IMR-90 (cell line): ENCODE measurements at regions not wholly inside any gene's neighbourhood (a gene's known extent, or its start where the extent isn't known, plus 50 kb on each side); places are given as distances from the start of the nearest gene placed in this dataset.

ENCODE experiments used
- ATAC-seq: fragments of 200-7000 bp; cut with Tn5 transposase; 2 replicates; pipeline ENCODE4 v1.9.1; 2020; ENCODE audit warnings: low read depth, mild to moderate bottlenecking, moderate library complexity
- BruUV-seq: library from RNA; stranded (reverse); fragments of 400-500 nt; replicated peaks from 2 replicates; lab custom pipeline; 2021; lab: Mats Ljungman, UMichigan
- CTCF ChIA-PET: fragments of 300-600 bp; formaldehyde crosslinking; extraction: SDS; loops from one replicate; lab custom pipeline; 2021; ENCODE audit warnings: antibody characterized with exemption; lab: Yijun Ruan, JAX
- POLR2A ChIA-PET: fragments of 300-600 bp; sonication (Branson Sonifier 250); formaldehyde crosslinking; loops from one replicate; lab custom pipeline; 2022; ENCODE audit warnings: antibody characterized with exemption; ENCODE audit not compliant: unreplicated experiment; lab: Charles Lee
- DNase-seq: peaks from one replicate; pipeline ENCODE4 v3.0.0; 2013
- H2AFZ ChIP-seq: replicated peaks from 2 replicates; pipeline ENCODE3; 2013; ENCODE audit warnings: low read length, mild to moderate bottlenecking; ENCODE audit not compliant: poor library complexity
- H2AK5ac ChIP-seq: 2 replicates; pipeline ENCODE4 v1.6.1; 2013; ENCODE audit warnings: low read depth, low read length, inconsistent platforms
- H2AK9ac ChIP-seq: replicated peaks from 2 replicates; pipeline ENCODE3; 2013; ENCODE audit warnings: mild to moderate bottlenecking, low read depth, low read length, moderate library complexity; ENCODE audit not compliant: poor library complexity
- H2BK120ac ChIP-seq: 2 replicates; pipeline ENCODE4 v1.6.1; 2013; ENCODE audit warnings: low read depth, low read length, inconsistent platforms
- H2BK15ac ChIP-seq: 3 replicates; pipeline ENCODE4 v1.6.1; 2013; ENCODE audit warnings: low read depth, low read length, inconsistent platforms
- H2BK20ac ChIP-seq: 2 replicates; pipeline ENCODE4 v1.6.1; 2013; ENCODE audit warnings: low read depth, mild to moderate bottlenecking, inconsistent platforms, low read length, moderate library complexity
- H2BK5ac ChIP-seq: 2 replicates; pipeline ENCODE4 v1.6.1; 2013; ENCODE audit warnings: mild to moderate bottlenecking, low read depth, low read length, inconsistent platforms; ENCODE audit not compliant: poor library complexity, severe bottlenecking
- H3K14ac ChIP-seq: replicated peaks from 2 replicates; pipeline ENCODE4 v1.6.1; 2013; ENCODE audit warnings: low read depth, low read length, inconsistent platforms
- H3K18ac ChIP-seq: 2 replicates; pipeline ENCODE4 v1.6.1; 2013; ENCODE audit warnings: low read depth, low read length, control low read depth
- H3K23ac ChIP-seq: 2 replicates; pipeline ENCODE4 v1.6.1; 2013; ENCODE audit warnings: low read depth, low read length, inconsistent platforms
- H3K27ac ChIP-seq: 2 replicates; pipeline ENCODE4 v1.5.1; 2013; ENCODE audit warnings: mild to moderate bottlenecking, control low read depth, low read length; ENCODE audit not compliant: insufficient read depth
- H3K27me3 ChIP-seq: 2 replicates; pipeline ENCODE4 v1.6.1; 2013; ENCODE audit warnings: low read length; ENCODE audit not compliant: control insufficient read depth, insufficient read depth
- H3K36me3 ChIP-seq: 2 replicates; pipeline ENCODE4 v1.6.1; 2013; ENCODE audit warnings: low read length, mixed read lengths; ENCODE audit not compliant: control insufficient read depth, insufficient read depth
- H3K4ac ChIP-seq: 2 replicates; pipeline ENCODE4 v1.6.1; 2013; ENCODE audit warnings: low read depth, low read length, inconsistent platforms
- H3K4me1 ChIP-seq: 2 replicates; pipeline ENCODE4 v1.6.1; 2013; ENCODE audit warnings: low read length, mixed read lengths; ENCODE audit not compliant: control insufficient read depth, insufficient read depth
- H3K4me2 ChIP-seq: 2 replicates; pipeline ENCODE4 v1.6.1; 2013; ENCODE audit warnings: low read depth, mild to moderate bottlenecking, control low read depth, low read length, moderate library complexity
- H3K4me3 ChIP-seq: 2 replicates; pipeline ENCODE4 v1.5.1; 2013; ENCODE audit warnings: low read depth, mild to moderate bottlenecking, control low read depth, low read length, moderate library complexity; ENCODE audit not compliant: insufficient read depth
- H3K56ac ChIP-seq: 2 replicates; pipeline ENCODE4 v1.6.1; 2013; ENCODE audit warnings: low read length, inconsistent platforms; ENCODE audit not compliant: insufficient read depth; ENCODE audit errors: extremely low read depth
- H3K79me1 ChIP-seq, 2 experiments: 2 replicates each; pipeline ENCODE4 v1.6.1; 2013; ENCODE audit warnings: low read length in 2 of 2, inconsistent platforms in 1 of 2, low read depth in 1 of 2
- H3K9ac ChIP-seq: 2 replicates; pipeline ENCODE4 v1.6.1; 2013; ENCODE audit warnings: low read depth, low read length, control low read depth
- H3K9me1 ChIP-seq: 2 replicates; pipeline ENCODE4 v1.6.1; 2013; ENCODE audit warnings: low read length, inconsistent platforms; ENCODE audit not compliant: insufficient read depth
- H3K9me3 ChIP-seq: 2 replicates; pipeline ENCODE4 v1.6.1; 2013; ENCODE audit warnings: low read length; ENCODE audit not compliant: control insufficient read depth, insufficient read depth
- H4K20me1 ChIP-seq: 2 replicates; pipeline ENCODE4 v1.6.1; 2013; ENCODE audit warnings: low read length, inconsistent platforms; ENCODE audit not compliant: insufficient read depth
- H4K5ac ChIP-seq: 2 replicates; pipeline ENCODE4 v1.6.1; 2013; ENCODE audit warnings: mild to moderate bottlenecking, low read depth, low read length, control low read depth
- H4K8ac ChIP-seq, 2 experiments: 2 replicates each; pipeline ENCODE4 v1.6.1; 2013; ENCODE audit warnings: low read depth in 2 of 2, low read length in 2 of 2, control low read depth in 1 of 2, inconsistent platforms in 1 of 2
- H4K91ac ChIP-seq: 2 replicates; pipeline ENCODE4 v1.6.1; 2013; ENCODE audit warnings: low read depth, low read length, inconsistent platforms; ENCODE audit not compliant: insufficient read depth
- BHLHE40 ChIP-seq: fragments of 150-350 bp; IDR thresholded peaks from 2 replicates; pipeline ENCODE4 v1.6.1; 2016; ENCODE audit warnings: mild to moderate bottlenecking, low read depth, low read length
- CEBPB ChIP-seq: IDR thresholded peaks from 2 replicates; pipeline ENCODE4 v1.6.1; 2012; ENCODE audit warnings: low read depth, low read length, improper control_type of control experiment
- CHD1 ChIP-seq: IDR thresholded peaks from 2 replicates; pipeline ENCODE4 v1.6.1; 2012; ENCODE audit warnings: low read depth, low read length, improper control_type of control experiment
- CTCF ChIP-seq: conservative IDR thresholded peaks from 2 replicates; pipeline ENCODE4 v1.5.1; 2012; ENCODE audit warnings: mild to moderate bottlenecking, low read depth, low read length, improper control_type of control experiment
- ELK1 ChIP-seq: fragments of 150-350 bp; IDR thresholded peaks from 2 replicates; pipeline ENCODE4 v1.6.1; 2016; ENCODE audit warnings: low read depth, mild to moderate bottlenecking, low read length, moderate library complexity, borderline replicate concordance
- FOS ChIP-seq: fragments of 150-350 bp; IDR thresholded peaks from 2 replicates; pipeline ENCODE4 v1.6.1; 2016; ENCODE audit warnings: low read depth, low read length
- MAFK ChIP-seq: IDR thresholded peaks from 2 replicates; pipeline ENCODE4 v1.6.1; 2012; ENCODE audit warnings: low read depth, low read length, improper control_type of control experiment
- MAZ ChIP-seq: IDR thresholded peaks from 2 replicates; pipeline ENCODE4 v1.6.1; 2012; ENCODE audit warnings: low read depth, mild to moderate bottlenecking, low read length, improper control_type of control experiment, moderate library complexity, borderline replicate concordance
- MXI1 ChIP-seq: IDR thresholded peaks from 2 replicates; pipeline ENCODE4 v1.6.1; 2012; ENCODE audit warnings: low read depth, mild to moderate bottlenecking, low read length, moderate library complexity, borderline replicate concordance
- POLR2A ChIP-seq: IDR thresholded peaks from 2 replicates; pipeline ENCODE4 v1.6.1; 2012; ENCODE audit warnings: mild to moderate bottlenecking, low read depth, low read length
- RAD21 ChIP-seq: IDR thresholded peaks from 2 replicates; pipeline ENCODE4 v1.6.1; 2012; ENCODE audit warnings: low read length, improper control_type of control experiment
- RCOR1 ChIP-seq: IDR thresholded peaks from 2 replicates; pipeline ENCODE4 v1.6.1; 2012; ENCODE audit warnings: mild to moderate bottlenecking, low read length, improper control_type of control experiment; ENCODE audit not compliant: insufficient replicate concordance
- RFX5 ChIP-seq: IDR thresholded peaks from 2 replicates; pipeline ENCODE4 v1.8.0; 2012; ENCODE audit warnings: low read depth, mild to moderate bottlenecking, low read length, moderate library complexity
- SMC3 ChIP-seq: fragments of 150-350 bp; IDR thresholded peaks from 2 replicates; pipeline ENCODE4 v1.6.1; 2016; ENCODE audit warnings: low read depth, mild to moderate bottlenecking, antibody characterized with exemption, low read length, moderate library complexity
- USF2 ChIP-seq: fragments of 150-350 bp; IDR thresholded peaks from 2 replicates; pipeline ENCODE4 v1.6.1; 2017; ENCODE audit warnings: mild to moderate bottlenecking, antibody characterized with exemption, low read length, low read depth
- WGBS, 2 experiments: methylation state at CpG; one replicate each; pipeline versions ENCODE4 v1.1.5 to v1.1.7; 2013; ENCODE audit warnings: missing lambda C conversion rate in 2 of 2; ENCODE audit not compliant: insufficient read length in 1 of 2; ENCODE audit errors: extremely low coverage in 2 of 2; 5-methylcytosine and 5-hydroxymethylcytosine counted together
- dilution Hi-C: fragments of 300-500 bp; cut with HindIII; formaldehyde crosslinking; loops from one replicate; pipeline ENCODE4 v1.14.3; 2018; ENCODE audit warnings: low sequenced_read_pairs; ENCODE audit not compliant: unreplicated experiment
- in situ Hi-C: fragments of 300-500 bp; cut with MboI; formaldehyde crosslinking; loops from 3 replicates; pipeline ENCODE4 v1.14.3; 2019; ENCODE audit warnings: low sequenced_read_pairs, inconsistent platforms, mixed read lengths
- intact Hi-C: fragments of 100-400 bp; cut with micrococcal nuclease; formaldehyde crosslinking; loops from 2 replicates; pipeline ENCODE4 v1.10.0; 2022

- CTCF ChIA-PET = no interaction called here
Measured at GRCh38 chr3:96331341-96331740, 483.1 kb upstream of the EPHA6 start.

More at GRCh38 chr3:96331341-96331740, 483.1 kb upstream of the EPHA6 start:
- H3K56ac ChIP-seq = no peak overlapping the region
- H3K18ac ChIP-seq = no peak overlapping the region
- no peak overlapping the region for H4K8ac ChIP-seq
- no peak overlapping the region for H3K4ac ChIP-seq
- no peak overlapping the region for H3K4me3 ChIP-seq
- H2BK20ac ChIP-seq = no peak overlapping the region
- no peak for DNase-seq
- no peak overlapping the region for H3K9ac ChIP-seq
- H3K9me3 ChIP-seq = peaks cover 2% of the 10 kb centered on the region; the same call in 1 of the 2 replicates
- dilution Hi-C loops = no loop called here
- no peaks in the 10 kb centered on the region for H3K27me3 ChIP-seq
- no peak overlapping the region for H2BK5ac ChIP-seq
- no peaks in the 10 kb centered on the region for H3K36me3 ChIP-seq
- no peaks in the 10 kb centered on the region for H3K4me1 ChIP-seq
- no peak overlapping the region for H3K27ac ChIP-seq
- H2BK15ac ChIP-seq = no peak overlapping the region
- TF ChIP-seq MXI1 (no peak), RAD21 (no peak), RCOR1 (no peak), ELK1 (no peak), MAFK (no peak), POLR2A (no peak), CEBPB (no peak), SMC3 (no peak), USF2 (no peak), CTCF (no peak), MAZ (no peak), FOS (no peak), RFX5 (no peak), CHD1 (no peak), BHLHE40 (no peak)
- H3K79me1 ChIP-seq = no peaks in the 10 kb centered on the region
- BruUV-seq = no TSS peak
- no peak for ATAC-seq
- no peaks in the 10 kb centered on the region for H3K9me1 ChIP-seq
- H4K20me1 ChIP-seq = no peaks in the 10 kb centered on the region
- H4K91ac ChIP-seq = no peak overlapping the region
- no peak overlapping the region for H2AK5ac ChIP-seq
- no peak overlapping the region for H2AFZ ChIP-seq
- POLR2A ChIA-PET = no interaction called here
- in situ Hi-C loops = no loop called here
- no CpG with 5 or more reads among the region's 1 CpG for WGBS, 2 experiments
- no peak overlapping the region for H2BK120ac ChIP-seq
- no peak overlapping the region for H2AK9ac ChIP-seq
- H3K4me2 ChIP-seq = no peak overlapping the region
- intact Hi-C loops = no loop called here
- H3K14ac ChIP-seq = no peak overlapping the region
- H4K5ac ChIP-seq = no peak overlapping the region
- H3K23ac ChIP-seq = no peak overlapping the region
